SHP77 treated with DMSO at 0.1 percent for 48 hours (cell line): ENCODE measurements at regions not wholly inside any gene's neighbourhood (a gene's known extent, or its start where the extent isn't known, plus 50 kb on each side); places are given as distances from the start of the nearest gene placed in this dataset.
"Not testable (repeated sequence)": the region's sequence is repeated elsewhere in the genome, so short reads cannot be mapped to it uniquely, and the experiment has no call there.

Experiments used
- DNase-seq: peaks from one replicate; lab custom pipeline; 2025; lab: John Stamatoyannopoulos, UW

DNA sequence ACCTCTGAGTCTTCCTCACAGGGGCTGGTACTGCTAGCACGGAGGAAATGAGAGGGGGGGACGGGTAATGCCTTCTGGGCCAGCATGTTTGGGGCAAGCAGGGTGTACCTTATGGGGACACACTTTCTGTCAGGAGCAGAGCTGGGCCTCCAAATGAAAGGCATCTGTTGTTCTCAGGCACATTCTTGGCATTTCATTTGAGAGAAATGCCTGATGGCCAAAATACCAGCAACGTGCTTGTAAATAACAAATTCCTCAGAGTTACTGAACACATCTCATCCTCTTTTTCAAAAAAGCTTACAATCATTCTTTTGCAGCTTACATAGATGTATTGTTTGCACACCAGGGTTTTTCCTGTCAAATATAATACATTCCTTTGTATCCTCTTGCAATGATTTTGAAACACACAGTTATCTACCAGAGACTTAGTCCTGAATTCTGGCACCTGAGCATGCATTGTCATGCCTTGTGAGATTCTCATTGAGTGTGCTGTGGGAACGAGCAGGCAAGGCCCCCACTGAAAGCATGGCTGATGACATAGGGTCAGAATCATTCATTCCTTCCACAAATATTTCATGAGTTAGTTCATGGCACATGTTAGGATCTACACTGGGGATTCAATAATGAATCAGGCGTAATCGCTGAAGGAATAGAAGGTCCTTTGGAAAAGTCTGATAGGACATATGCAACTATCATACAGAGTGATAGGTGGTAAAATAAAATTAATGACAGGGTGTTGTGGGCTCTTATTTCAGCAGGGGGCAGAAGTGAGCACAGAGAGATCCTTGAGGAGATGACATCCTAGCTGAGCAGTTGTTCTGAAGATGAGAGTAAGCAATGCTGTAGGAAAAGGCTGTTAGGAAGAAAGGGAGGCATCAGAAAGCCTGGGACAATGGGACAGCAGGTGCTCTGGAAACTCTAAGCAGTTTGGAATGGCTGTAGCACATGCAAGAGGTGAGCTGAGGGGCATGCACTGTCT, 260.9 kb upstream of the TUT7 start:
- no peak for DNase-seq

DNA sequence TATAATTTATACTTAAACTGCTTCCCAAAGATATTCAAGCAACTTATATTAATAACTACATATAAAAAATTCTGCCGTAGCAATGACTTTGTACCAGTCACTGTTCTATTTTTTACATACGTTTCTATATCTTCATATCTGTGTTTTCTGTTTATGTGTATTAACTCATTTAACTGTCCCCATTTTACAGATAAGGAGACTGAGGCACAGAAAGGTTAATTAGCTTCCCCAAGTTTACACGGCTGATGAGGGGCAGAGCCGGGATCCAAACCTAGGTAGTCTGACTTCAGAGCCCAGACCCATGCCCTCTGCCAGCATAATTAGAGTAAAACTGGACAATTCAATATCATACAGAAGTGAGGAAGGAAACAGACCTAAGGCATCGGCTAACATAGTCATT, 259.7 kb upstream of the TUT7 start:
- no peak for DNase-seq

DNA sequence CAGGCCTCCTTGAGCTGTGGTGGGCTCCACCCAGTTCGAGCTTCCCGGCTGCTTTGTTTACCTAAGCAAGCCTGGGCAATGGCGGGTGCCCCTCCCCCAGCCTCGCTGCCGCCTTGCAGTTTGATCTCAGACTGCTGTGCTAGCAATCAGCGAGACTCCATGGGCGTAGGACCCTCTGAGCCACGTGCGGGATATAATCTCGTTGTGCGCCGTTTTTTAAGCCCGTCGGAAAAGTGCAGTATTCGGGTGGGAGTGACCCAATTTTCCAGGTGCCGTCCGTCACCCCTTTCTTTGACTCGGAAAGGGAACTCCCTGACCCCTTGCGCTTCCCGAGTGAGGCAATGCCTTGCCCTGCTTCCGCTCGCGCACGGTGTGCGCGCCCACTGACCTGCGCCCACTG, 257.3 kb upstream of the TUT7 start:
- not testable (repeated sequence) for DNase-seq

DNA sequence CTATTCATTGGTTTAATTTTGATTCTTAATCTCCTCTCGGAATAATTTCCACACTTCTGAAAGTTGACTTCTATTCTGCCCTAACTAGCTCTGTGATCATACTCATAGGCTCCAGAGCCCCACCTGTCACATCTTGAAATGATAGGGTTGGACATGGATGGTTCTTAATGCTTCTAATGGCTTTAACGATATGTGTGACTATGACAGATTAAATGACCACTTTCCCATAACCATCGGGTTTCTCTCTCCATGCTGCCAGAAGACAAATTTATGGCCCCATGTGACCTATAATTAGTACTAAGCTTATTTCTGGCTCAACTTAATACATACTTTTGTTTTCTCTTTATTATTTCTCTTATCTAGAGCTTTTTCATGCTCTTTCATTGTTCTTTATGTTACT, 251.1 kb upstream of the TUT7 start:
- DNase-seq, result no peak

DNA sequence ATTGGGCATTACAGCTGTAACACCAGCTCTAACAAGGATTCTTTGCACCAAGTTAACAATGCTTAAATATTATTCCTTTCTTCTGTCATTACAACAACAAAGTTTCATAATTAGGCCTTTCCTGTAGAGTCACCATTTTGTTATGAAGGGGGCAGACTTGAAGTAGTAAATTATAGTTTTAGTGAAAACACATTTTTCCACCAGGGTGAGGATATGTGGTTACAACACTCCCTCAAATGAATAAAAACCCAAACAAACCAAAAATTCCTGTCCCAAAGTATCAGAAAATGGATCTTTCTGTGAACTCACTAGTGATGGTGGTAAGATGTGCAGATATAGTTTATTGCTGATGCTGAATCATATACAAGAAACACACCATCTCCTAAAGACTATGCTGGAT, 250.5 kb upstream of the TUT7 start:
- DNase-seq, result no peak

DNA sequence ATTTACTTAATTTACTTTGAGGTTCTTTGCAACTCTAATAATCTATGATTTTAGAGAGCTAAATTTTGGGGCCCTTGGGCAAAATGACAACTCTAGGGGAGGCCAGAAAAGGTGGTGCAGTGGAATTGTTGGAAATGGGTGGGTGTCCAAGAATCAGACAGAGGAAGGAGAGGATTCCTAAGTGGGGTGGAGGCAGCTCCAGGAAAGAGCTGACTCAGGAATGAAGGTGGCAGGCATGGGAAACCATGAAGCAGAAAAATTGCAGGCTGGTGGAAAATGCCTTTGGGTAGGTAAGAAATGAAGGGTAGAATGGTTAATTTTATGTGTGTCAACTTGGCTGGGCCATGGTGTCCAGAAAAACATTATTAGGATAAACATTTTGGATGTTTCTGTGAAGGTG, 248.5 kb upstream of the TUT7 start:
- no peak for DNase-seq

DNA sequence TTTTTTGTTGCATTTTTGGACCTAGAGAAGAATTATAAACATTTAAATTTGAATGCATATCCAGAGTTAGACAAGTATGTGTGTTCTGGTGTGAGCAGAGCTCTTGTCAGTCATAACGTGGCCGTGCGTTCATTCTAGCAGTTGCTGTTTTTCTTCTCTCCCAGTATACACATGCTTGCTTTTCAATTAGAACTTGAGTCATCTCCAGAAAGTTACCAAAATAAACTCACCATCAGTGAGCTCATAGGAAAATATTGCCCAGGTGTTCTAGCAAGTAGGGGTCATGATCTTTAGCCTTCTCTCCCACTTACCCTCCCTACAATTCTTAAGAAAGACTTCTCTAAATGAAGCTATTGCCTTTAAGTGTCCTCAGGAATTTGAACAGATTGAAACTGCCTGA, 247.5 kb upstream of the TUT7 start:
- no peak for DNase-seq

DNA sequence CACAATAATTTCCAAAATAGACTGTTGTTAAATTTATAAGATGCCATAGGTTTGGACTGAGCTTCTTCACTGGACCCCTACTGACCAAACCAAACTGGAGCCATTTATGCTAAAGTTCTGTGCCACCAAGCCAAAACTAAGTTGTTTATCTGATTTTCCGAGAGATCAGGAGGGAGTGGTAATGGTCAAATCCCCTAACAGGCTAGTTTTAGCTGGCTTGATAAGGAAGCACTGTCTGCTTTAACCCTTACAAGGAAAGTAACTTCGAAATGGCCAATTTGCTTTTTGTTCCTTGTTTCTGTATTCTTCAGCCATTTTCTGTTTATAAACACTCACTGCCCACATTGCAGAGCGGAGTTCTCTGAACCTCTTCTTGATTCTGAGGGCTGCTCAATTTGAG, 246.8 kb upstream of the TUT7 start:
- DNase-seq, result no peak

DNA sequence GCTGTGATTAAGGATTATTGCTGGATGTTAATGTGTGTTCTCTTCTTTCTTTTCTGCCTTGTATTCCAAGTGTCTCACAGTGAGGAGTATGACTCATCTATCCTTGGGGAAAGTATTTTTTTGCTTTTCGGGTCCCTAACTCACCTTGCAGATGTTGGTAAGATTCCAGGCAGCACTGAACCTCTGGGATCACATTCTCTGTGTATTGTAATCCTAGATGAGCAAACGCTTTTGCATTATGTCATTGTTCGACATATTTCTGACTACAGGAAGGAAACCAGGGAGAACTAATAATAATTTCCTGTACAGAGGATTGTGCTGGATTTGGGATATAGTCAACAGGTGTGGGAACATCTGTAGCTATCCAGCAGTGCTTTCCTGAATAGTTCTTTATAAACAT, 246.1 kb upstream of the TUT7 start:
- DNase-seq, result no peak

DNA sequence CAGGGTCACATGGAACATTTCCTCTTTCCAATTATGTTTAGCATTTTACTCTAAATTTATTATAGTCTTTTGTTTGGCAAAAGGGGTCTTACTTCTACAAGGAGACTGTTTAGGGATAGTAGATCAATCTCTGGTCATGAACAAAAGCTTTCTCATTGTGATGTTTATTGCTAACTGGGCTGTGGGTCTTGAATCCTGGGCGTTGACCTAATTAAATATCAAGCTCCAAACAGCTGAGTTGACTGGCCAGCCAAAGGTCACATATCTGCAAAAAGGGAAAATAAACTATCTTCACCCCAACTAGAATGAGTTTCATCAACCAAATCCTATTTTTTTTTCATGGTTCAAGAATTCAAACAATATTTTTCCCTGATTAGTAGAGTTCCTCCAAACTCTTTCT, 245.4 kb upstream of the TUT7 start:
- DNase-seq, result no peak

DNA sequence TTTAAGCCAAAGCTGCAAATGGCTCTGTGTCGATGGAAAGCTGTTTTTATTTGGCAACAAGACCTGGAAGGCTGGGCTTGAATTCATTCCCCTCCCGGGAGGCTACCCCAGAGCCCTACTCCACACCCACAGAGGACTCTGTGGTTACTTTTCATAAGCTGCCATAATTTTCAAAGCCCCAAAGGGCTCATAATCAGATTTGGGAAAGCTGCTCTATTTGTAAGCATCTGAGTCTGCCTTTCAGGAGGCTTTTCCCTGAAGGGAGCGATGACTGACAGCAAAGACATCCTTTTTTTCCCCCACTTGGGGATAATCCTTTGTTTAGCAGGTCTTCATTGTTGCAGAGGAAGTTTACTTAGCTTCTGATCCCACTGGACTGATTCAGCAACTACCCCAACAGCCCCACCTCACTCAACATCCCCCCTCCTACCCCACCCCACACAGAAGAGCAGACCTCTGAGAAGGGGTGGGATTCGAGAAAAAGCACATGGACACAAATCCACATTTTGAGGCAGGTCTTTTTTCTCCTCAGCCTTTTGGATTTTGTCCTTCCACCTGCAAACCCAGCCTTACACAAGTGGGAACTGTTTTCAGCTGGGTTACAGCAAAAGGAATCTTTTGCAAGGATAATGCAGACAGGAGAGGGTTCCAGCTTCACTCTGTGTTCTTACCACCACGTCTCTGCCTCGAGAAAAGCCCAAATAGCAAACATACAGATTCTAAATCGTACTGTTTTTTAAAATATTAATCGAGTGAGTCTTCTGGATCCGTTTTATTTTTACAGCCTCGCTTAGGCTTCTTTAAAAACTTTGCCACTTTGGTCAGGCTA, 244.4 kb upstream of the TUT7 start:
- no peak for DNase-seq

DNA sequence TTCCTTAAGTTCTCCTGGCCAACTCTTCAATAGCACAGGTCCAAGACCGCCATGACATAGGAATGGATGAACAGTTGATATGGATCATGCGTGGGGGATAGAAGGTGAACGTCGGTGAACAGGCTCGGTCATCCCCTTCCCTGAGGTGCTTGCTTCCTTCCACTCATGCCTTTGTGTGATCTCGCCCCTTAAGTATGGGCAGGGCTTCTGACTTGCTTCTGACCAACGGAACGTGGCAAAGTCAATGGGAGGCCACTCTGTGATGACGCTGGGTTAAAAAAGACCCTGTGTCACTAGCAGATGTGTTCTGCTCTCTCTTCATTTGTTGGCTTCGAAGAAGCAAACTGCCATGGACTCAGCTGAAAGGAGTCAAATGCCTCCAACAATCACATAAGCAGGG, 240.5 kb upstream of the TUT7 start:
- no peak for DNase-seq

DNA sequence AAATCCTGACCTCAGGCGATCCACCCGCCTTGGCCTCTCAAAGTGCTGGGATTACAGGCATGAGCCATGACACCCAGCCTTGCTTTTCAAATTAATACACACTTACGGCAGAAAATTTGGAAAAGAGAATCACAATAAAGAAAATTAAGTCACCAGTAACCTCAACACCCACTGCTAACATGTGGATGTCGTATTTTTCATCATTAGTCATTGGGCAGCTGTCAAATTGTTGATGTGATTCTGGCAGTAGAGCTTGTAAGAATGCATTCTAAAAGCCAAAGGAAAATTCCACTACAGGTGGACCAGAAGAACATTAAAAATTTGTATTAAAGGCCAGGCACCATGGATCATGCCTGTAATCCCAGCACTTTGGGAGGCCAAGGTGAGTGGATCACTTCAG, 237.3 kb upstream of the TUT7 start:
- no peak for DNase-seq

DNA sequence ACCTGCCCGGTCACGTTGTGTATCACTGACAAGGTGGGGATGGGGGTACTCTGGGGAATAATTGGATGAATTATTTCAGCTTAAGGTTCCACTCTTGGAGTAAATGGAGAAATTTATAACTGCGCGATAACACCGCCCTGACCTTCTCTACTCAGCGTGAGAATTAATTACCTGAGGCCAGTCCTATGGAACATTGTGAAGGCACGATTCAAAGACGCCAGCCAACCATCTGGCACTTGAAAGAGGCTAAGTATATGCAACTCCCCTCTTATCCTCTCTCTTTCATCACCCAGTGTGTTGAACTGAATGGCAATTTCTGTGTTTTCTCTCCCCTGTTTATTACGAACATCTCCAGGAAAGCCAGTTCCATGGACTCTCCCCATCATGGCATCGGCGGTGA, 235.5 kb upstream of the TUT7 start:
- no peak for DNase-seq

DNA sequence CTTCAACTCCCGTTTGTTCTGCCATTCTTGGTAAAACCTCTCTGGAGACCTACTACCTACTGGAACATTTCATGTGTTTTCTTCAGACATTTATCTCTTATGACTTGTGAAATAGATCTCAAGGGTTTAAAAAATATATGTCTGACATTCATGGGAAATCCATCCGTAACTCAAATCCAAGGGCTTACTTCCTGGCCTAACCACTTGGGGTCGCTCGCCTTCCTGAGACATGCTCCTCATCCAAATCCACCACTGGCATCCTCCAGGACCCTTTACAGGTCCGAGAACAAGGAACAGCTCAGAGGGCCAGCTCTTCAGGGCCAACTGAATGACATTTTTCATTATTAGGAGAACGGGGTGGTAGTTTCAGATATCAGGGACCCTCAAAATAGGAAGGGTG, 235.1 kb upstream of the TUT7 start:
- no peak for DNase-seq

DNA sequence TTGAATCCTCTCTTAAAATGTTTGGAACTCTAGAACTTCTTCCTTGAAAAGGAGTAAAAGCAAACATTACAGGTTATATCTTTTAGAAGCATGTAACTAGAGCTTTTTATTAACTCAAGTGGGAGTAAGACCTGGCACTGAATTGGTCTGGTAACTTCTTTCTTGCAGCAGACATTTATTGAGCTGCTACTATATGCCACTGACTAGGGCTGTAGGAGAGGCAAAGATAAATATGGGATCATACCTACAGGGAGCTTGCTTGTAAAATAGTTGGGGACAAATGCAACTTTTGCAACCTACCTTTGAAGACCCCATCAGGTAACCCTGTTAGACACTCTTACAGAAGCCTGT, 231.9 kb upstream of the TUT7 start:
- DNase-seq, result no peak

DNA sequence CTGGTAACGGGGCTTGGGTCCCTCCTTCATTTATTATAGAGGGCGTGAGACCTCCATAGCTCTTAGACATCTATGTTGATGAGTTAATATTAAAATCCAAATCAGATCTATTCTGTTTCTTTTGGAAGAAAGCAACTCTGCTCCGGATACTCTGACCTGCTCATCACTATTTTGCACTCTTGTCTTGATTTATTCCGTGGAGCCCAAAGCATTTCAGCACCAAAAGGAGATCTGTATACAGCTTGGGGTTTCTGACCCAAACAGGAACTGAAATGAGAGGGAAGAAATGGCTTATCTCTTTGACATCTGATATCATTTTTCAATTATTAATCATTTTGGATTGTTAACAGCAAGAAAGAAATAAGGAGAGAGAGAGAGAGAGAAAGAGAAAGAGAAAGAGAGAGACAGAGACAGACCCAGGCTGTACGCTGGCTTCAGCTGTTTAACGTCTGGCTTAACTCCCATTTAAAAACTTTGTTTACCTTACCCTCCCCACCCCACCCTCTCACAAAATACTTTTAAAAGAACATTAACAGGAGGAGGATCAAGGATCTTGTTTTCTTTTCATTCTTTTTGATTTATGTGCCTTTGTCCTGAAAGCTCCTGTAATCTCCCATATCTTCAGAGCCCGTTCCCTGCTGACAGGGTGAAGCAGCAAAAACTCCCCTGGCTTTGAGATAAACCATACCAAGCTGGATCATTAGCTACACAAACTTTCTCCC, 231.4 kb upstream of the TUT7 start:
- no peak for DNase-seq

DNA sequence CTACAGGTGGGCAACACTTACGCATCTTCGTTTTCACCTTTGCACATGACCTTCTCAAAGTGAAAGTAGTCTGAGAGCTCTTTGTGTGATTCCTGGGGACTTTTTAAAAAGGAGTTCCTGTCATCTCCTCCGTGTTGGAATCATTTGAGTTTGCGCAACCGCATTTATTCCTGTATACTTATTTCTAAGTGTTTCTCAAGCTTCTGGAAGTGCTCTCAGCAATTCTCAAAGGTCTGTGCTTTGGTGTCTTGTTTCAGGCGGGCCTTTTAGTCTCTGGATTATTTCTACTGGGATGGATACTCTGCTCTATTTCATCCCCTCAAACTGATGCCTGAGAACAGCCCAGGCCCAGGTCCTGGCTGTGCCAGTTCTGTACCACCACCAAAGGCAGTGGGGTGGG, 226.5 kb upstream of the TUT7 start:
- DNase-seq, result no peak

DNA sequence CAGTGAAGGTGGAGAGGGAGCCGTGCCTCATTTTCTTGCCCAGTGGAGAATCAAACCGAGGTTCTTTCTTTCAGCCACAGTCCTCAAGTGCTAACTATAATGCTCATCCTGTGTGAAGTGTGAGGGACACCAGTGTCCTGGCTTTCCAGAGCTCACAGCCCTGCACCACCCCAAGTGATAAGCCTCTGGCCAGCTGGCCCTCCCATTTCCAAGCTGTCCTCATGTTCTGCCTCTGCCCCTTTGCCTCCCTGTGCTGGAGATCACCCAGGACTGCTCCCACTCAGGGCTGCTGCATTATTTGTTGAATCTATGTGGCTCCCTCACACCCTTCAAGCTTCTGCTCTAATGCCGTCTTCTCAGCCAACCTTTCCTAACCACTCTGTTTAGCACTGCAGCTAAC, 224.5 kb upstream of the TUT7 start:
- no peak for DNase-seq

DNA sequence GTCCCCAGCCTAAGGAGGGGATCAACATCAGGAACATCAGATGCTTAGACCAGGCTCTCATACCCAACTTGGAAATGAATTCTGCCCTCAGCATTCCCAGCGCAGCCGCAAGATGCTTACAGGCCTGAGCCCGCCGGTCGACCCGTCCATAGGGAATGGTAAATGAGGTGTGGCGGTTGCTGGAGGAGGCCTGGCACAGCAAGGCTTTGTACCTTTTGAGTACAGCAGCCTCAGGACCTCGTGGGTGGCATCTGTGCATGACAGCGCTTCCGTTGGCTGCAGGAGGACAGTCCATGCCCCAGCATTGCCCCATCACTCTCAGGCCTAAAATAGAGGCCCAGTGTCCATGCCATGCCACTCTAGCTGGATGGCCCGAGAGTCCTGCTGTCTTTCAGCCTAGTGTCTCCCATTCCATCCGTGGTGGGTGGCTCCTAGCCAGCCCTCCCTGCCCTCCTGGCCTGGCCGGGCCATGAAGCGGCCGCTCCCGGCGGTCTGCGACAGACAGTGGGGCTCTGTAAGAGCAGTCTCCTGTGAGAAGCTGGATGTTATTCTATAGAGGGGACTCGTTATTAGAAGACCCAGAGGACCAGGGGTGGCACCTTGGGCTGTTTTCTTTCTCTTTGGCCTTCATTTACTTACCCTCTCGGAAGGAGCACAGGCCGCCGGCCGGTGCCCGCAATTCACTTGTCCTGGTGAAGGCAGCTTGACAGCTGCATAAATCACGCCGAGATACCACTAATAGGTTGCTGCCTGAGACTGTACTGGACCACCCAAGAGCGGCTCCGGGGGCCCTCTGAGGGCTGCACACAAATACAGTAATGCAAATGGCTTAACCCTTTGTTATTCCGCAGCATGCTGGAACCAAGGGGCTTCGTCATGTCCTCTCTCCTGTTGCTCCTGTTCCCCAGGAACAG, 223.5 kb upstream of the TUT7 start:
- DNase-seq, result no peak

DNA sequence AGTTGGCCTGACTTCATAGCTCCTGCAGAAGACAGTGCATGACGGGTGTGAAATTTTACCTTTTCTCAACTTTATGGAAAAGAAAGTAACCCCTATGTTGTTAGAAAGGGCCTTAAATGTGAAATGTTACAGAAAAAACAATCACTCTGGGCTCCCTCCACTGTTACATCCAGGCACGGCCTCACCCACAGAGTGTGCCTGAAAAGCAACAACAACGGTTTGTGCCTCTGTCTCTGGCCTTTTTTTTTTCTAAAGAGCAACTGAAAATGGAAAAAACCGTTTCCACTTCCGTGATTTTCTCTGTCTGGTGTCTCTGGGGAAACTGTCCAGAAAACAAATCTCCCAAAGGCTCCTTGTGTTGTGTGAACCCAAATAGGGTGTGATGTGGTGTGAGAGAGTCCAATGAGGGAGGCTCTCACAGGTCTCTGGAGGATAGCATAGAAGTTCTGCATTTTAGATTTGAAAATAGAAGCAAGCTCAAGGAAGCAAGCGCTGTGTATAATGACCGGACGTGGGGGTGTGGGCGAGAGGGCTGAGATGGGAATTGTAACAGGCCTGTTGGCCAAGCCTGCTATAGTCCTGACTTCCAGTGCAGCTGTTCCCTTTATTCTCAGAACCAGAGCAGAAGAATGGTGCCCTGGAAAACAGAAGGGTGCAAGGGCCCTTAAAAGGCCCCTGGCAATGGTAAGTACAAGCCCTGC, 221.8 kb upstream of the TUT7 start:
- DNase-seq, result no peak
